ENCODE measurements at regions not wholly inside any gene's neighbourhood (a gene's known extent, or its start where the extent isn't known, plus 50 kb on each side); places are given as distances from the start of the nearest gene placed in this dataset.

GRCh38 chr3:72186400-72186855, 401.5 kb upstream of the PROK2 start:
- no peak for DNase-seq

- no peak for DNase-seq
Observed at GRCh38 chr3:72185549-72186399, 400.8 kb upstream of the PROK2 start.

- no peak for DNase-seq
Observed at GRCh38 chr3:72183489-72183888, 398.5 kb upstream of the PROK2 start.

- DNase-seq, result no peak
Observed at GRCh38 chr3:72182206-72182605, 397.3 kb upstream of the PROK2 start.

GRCh38 chr3:72181251-72181650, 396.3 kb upstream of the PROK2 start:
- DNase-seq, result no peak

- DNase-seq, result no peak
Observed at GRCh38 chr3:72180405-72180804, 395.5 kb upstream of the PROK2 start.

GRCh38 chr3:72179107-72179464, 394.1 kb upstream of the PROK2 start:
- DNase-seq, result no peak

- no peak for DNase-seq
Observed at GRCh38 chr3:72178463-72179106, 393.6 kb upstream of the PROK2 start.

- DNase-seq, result no peak
Observed at GRCh38 chr3:72177075-72178050, 392.4 kb upstream of the PROK2 start.

- DNase-seq, result peak; percentile 45
Observed at GRCh38 chr3:72176537-72177041, 391.6 kb upstream of the PROK2 start.

- DNase-seq, result no peak
Observed at GRCh38 chr3:72175296-72175858, 390.4 kb upstream of the PROK2 start.

- no peak for DNase-seq
Observed at GRCh38 chr3:72174890-72175289, 389.9 kb upstream of the PROK2 start.

GRCh38 chr3:72174040-72174439, 389.1 kb upstream of the PROK2 start:
- no peak for DNase-seq

GRCh38 chr3:72171946-72172345, 387.0 kb upstream of the PROK2 start:
- no peak for DNase-seq

GRCh38 chr3:72171463-72171881, 386.5 kb upstream of the PROK2 start:
- DNase-seq, result no peak

- no peak for DNase-seq
Observed at GRCh38 chr3:72169561-72170472, 384.9 kb upstream of the PROK2 start.

GRCh38 chr3:72169120-72169519, 384.2 kb upstream of the PROK2 start:
- DNase-seq, result no peak

- DNase-seq, result no peak
Observed at GRCh38 chr3:72165808-72166207, 380.9 kb upstream of the PROK2 start.

- no peak for DNase-seq
Observed at GRCh38 chr3:72165317-72165716, 380.4 kb upstream of the PROK2 start.

GRCh38 chr3:72164635-72164978, 379.7 kb upstream of the PROK2 start:
- no peak for DNase-seq

- no peak for DNase-seq
Observed at GRCh38 chr3:72163809-72164634, 379.1 kb upstream of the PROK2 start.
